GM12878 (cell line): ENCODE measurements at regions not wholly inside any gene's neighbourhood (a gene's known extent, or its start where the extent isn't known, plus 50 kb on each side); places are given as distances from the start of the nearest gene placed in this dataset.

ENCODE experiments used
- ATAC-seq: fragments of 200-7000 bp; cut with Tn5 transposase; 3 replicates; pipeline ENCODE4 v1.9.1; 2020; ENCODE audit warnings: mild to moderate bottlenecking, moderate library complexity
- BruUV-seq: library from RNA; stranded (reverse); fragments of 400-500 nt; replicated peaks from 2 replicates; lab custom pipeline; 2021; lab: Mats Ljungman, UMichigan
- CTCF ChIA-PET: fragments of 300-600 bp; sonication (Branson Sonifier 250); formaldehyde crosslinking; extraction: SDS; loops from one replicate; lab custom pipeline; 2021; ENCODE audit warnings: inconsistent platforms; lab: Yijun Ruan, JAX
- POLR2A ChIA-PET: fragments of 350-600 bp; formaldehyde crosslinking; extraction: SDS; loops from one replicate; lab custom pipeline; 2021; ENCODE audit warnings: inconsistent platforms; lab: Charles Lee
- RAD21 ChIA-PET: fragments of 300-600 bp; sonication (Branson Sonifier 250); formaldehyde crosslinking; loops from one replicate; lab custom pipeline; 2023; ENCODE audit warnings: antibody characterized with exemption; ENCODE audit not compliant: unreplicated experiment; lab: Charles Lee
- SMC1A ChIA-PET: fragments of 300-600 bp; sonication (Branson Sonifier 250); formaldehyde crosslinking; loops from one replicate; lab custom pipeline; 2023; ENCODE audit not compliant: unreplicated experiment, uncharacterized antibody; lab: Charles Lee
- DNase-seq: peaks from one replicate; pipeline ENCODE4 v3.0.0-alpha.2; 2011; ENCODE audit warnings: low read depth, low spot score
- FAIRE-seq: peaks from 3 replicates; lab custom pipeline; 2011; peaks lifted over from hg19 to GRCh38; lab: Jason Lieb, UNC
- H2AFZ ChIP-seq: 2 replicates; pipeline ENCODE4 v1.6.0; 2011; ENCODE audit warnings: low read depth, low read length, control low read depth; ENCODE audit not compliant: control insufficient read depth
- H3K27ac ChIP-seq: 2 replicates; pipeline ENCODE4 v1.5.1; 2011; ENCODE audit warnings: control low read depth; ENCODE audit not compliant: control insufficient read depth, insufficient read depth
- H3K27me3 ChIP-seq, 2 experiments: replicated peaks in 1 of 2; 2 replicates each; pipeline versions ENCODE4 v1.6.0 to v1.6.1; 2011; ENCODE audit warnings: low read length in 1 of 2; ENCODE audit not compliant: control insufficient read depth in 2 of 2, insufficient read depth in 2 of 2
- H3K36me3 ChIP-seq, 2 experiments: 2 replicates each; pipeline ENCODE4 v1.5.1; 2011; ENCODE audit warnings: low read length in 1 of 2; ENCODE audit not compliant: control insufficient read depth in 2 of 2, insufficient read depth in 2 of 2
- H3K4me1 ChIP-seq: 2 replicates; pipeline ENCODE4 v1.6.1; 2011; ENCODE audit warnings: mild to moderate bottlenecking, low read length, moderate library complexity, mixed read lengths; ENCODE audit not compliant: control insufficient read depth, insufficient read depth
- H3K4me2 ChIP-seq: 2 replicates; pipeline ENCODE4 v1.6.0; 2011; ENCODE audit warnings: control low read depth; ENCODE audit not compliant: control insufficient read depth, insufficient read depth
- H3K4me3 ChIP-seq: fragments of 200-600 bp; sonication (generic); 2 replicates; pipeline ENCODE4 v1.5.1; 2016
- H3K79me2 ChIP-seq: 2 replicates; pipeline ENCODE4 v1.6.0; 2011; ENCODE audit warnings: low read length; ENCODE audit not compliant: control insufficient read depth, insufficient read depth
- H3K9ac ChIP-seq: 2 replicates; pipeline ENCODE4 v1.8.0; 2011; ENCODE audit warnings: low read length, control low read depth, mixed read lengths; ENCODE audit not compliant: control insufficient read depth, insufficient read depth
- H3K9me3 ChIP-seq: replicated peaks from 3 replicates; pipeline ENCODE4 v1.5.1; 2011; ENCODE audit warnings: mild to moderate bottlenecking, low read length; ENCODE audit not compliant: control insufficient read depth, insufficient read depth
- H4K20me1 ChIP-seq: 2 replicates; pipeline ENCODE4 v1.6.0; 2011; ENCODE audit not compliant: control insufficient read depth, insufficient read depth
- ASH2L ChIP-seq: fragments of 300-600, 200-600 bp; sonication (generic); IDR thresholded peaks from 2 replicates; pipeline ENCODE4 v1.6.1; 2017; ENCODE audit warnings: low read depth, mild to moderate bottlenecking, borderline replicate concordance
- BACH1 ChIP-seq: fragments of 450-650 bp; IDR thresholded peaks from 2 replicates; pipeline ENCODE4 v1.6.1; 2017; ENCODE audit warnings: mild to moderate bottlenecking, borderline replicate concordance
- CBFB ChIP-seq: IDR thresholded peaks from 2 replicates; pipeline ENCODE4 v1.6.1; 2016; ENCODE audit warnings: antibody characterized with exemption, low read depth
- CEBPB ChIP-seq, 2 experiments: fragments of 150-350 bp in 1 of 2; IDR thresholded peaks; 2 replicates each; pipeline ENCODE4 v1.6.1; 2012 to 2014; ENCODE audit warnings: low read depth in 2 of 2, low read length in 2 of 2, borderline replicate concordance in 1 of 2, inconsistent platforms in 1 of 2
- CHD1 ChIP-seq: IDR thresholded peaks from 2 replicates; pipeline ENCODE4 v1.6.1; 2012; ENCODE audit warnings: low read depth, low read length, improper control_type of control experiment
- EGR1 ChIP-seq, 2 experiments: IDR thresholded peaks; 1 replicate in 1 of 2; 2 replicates in 1 of 2; pipeline ENCODE4 v1.6.1; 2011 to 2012; ENCODE audit warnings: low read depth in 2 of 2, low read length in 2 of 2, borderline replicate concordance in 1 of 2, mild to moderate bottlenecking in 1 of 2, moderate library complexity in 1 of 2
- FOS ChIP-seq: IDR thresholded peaks from 3 replicates; pipeline ENCODE4 v1.6.1; 2011; ENCODE audit warnings: borderline replicate concordance; ENCODE audit not compliant: insufficient read length; ENCODE audit errors: extremely low read depth
- FOXK2 ChIP-seq: fragments of 450-650 bp; IDR thresholded peaks from 2 replicates; pipeline ENCODE4 v1.6.1; 2017; ENCODE audit warnings: mild to moderate bottlenecking, moderate library complexity
- JUNB ChIP-seq: IDR thresholded peaks from 2 replicates; pipeline ENCODE4 v1.6.1; 2016; ENCODE audit warnings: antibody characterized with exemption, mild to moderate bottlenecking
- RCOR1 ChIP-seq: conservative IDR thresholded peaks from 2 replicates; pipeline ENCODE4 v1.6.1; 2012; ENCODE audit warnings: low read depth, low read length, improper control_type of control experiment
- RFX5 ChIP-seq: IDR thresholded peaks from 2 replicates; pipeline ENCODE4 v1.6.1; 2011; ENCODE audit warnings: low read depth, low read length, improper control_type of control experiment
- SIX5 ChIP-seq: IDR thresholded peaks from 2 replicates; pipeline ENCODE4 v1.6.1; 2011; ENCODE audit warnings: mild to moderate bottlenecking, low read depth, low read length, moderate library complexity; ENCODE audit not compliant: severe bottlenecking
- SMARCA5 ChIP-seq: fragments of 450-650 bp; IDR thresholded peaks from 2 replicates; pipeline ENCODE4 v1.6.1; 2017; ENCODE audit warnings: mild to moderate bottlenecking
- ZNF217 ChIP-seq: fragments of 450-650 bp; IDR thresholded peaks from 2 replicates; pipeline ENCODE4 v1.6.1; 2017; ENCODE audit warnings: antibody characterized with exemption, mild to moderate bottlenecking
- ZNF384 ChIP-seq: IDR thresholded peaks from 2 replicates; pipeline ENCODE4 v1.6.1; 2012; ENCODE audit warnings: low read depth, mild to moderate bottlenecking, low read length, improper control_type of control experiment, borderline replicate concordance
- WGBS: methylation state at CpG from one replicate; pipeline ENCODE4 v1.1.6; 2016; ENCODE audit warnings: low lambda C conversion rate; ENCODE audit not compliant: insufficient replicate concordance, insufficient coverage; ENCODE audit errors: missing lambda C conversion rate; 5-methylcytosine and 5-hydroxymethylcytosine counted together
- in situ Hi-C: fragments of 300-500 bp; cut with MboI; formaldehyde crosslinking; loops from 9 replicates; pipeline ENCODE4 v1.14.3; 2018; ENCODE audit warnings: mixed read lengths
- intact Hi-C: fragments of 100-400 bp; cut with micrococcal nuclease; formaldehyde crosslinking; loops from one replicate; pipeline ENCODE4 v1.14.2; 2022; ENCODE audit not compliant: unreplicated experiment
- TF ChIP-seq, protein P1 (sequence below): IDR thresholded peaks from 2 replicates; pipeline ENCODE4 v1.6.1; 2012; ENCODE audit warnings: mild to moderate bottlenecking, low read depth, low read length
- TF ChIP-seq, protein P2 (sequence below): fragments of 450-650 bp; IDR thresholded peaks from 2 replicates; pipeline ENCODE4 v1.6.1; 2017; ENCODE audit warnings: mild to moderate bottlenecking

DNA sequence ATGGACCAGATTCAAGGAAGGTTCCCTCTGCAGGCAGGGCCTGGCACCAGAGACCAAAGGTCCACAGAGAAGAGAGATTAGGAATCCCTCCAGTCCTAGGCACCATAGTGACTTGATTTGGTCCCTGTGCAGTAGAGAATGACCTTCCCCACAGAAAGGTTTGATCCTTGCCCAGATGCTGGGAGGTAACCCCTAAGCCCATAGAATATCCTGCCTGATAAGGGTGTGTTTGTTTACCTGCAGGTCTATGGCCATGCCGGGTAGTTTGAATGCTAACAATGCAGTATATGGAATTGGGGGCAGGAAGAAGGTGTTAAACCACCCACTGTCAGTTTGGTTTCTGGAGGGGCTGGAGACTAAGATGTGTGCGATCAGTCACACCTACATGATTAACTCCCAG, 57.1 kb upstream of the NFASC start:
- no peaks in the 10 kb centered on the region for H3K9me3 ChIP-seq
- ChIA-PET CTCF (interaction anchor here (1.3 to 1.6 kb wide), 2 partner anchors 9 to 261 kb away, joined by 3 to 5 read pairs; no protein-coding TSS in a partner anchor), POLR2A (no interaction called here), SMC1A (interaction anchor here (1.8 to 2.1 kb wide), 2 partner anchors 129 to 248 kb away, joined by 5 to 7 read pairs; no protein-coding TSS in a partner anchor), RAD21 (no interaction called here)
- no TSS peak for BruUV-seq
- DNase-seq (no peak), FAIRE-seq (no peak), ATAC-seq (no peak)
- in situ Hi-C loops (no loop called here), intact Hi-C loops (no loop called here)
- H3K9ac ChIP-seq: no peak overlapping the region
- no peaks in the 10 kb centered on the region for H3K36me3 ChIP-seq
- 5% methylated on average over 2 of the region's 2 CpGs for WGBS
- no peak overlapping the region for H3K4me2 ChIP-seq
- no peak overlapping the region for H3K27ac ChIP-seq
- H3K27me3 ChIP-seq: peaks cover 3 to 4% of the 10 kb centered on the region in 2 experiments; a peak in 3 of 4 replicates
- no peaks in the 10 kb centered on the region for H3K79me2 ChIP-seq
- H3K4me1 ChIP-seq: no peaks in the 10 kb centered on the region
- H2AFZ ChIP-seq: no peak overlapping the region
- no peaks in the 10 kb centered on the region for H4K20me1 ChIP-seq
- no peak overlapping the region for H3K4me3 ChIP-seq
- TF ChIP-seq, protein P1, sequence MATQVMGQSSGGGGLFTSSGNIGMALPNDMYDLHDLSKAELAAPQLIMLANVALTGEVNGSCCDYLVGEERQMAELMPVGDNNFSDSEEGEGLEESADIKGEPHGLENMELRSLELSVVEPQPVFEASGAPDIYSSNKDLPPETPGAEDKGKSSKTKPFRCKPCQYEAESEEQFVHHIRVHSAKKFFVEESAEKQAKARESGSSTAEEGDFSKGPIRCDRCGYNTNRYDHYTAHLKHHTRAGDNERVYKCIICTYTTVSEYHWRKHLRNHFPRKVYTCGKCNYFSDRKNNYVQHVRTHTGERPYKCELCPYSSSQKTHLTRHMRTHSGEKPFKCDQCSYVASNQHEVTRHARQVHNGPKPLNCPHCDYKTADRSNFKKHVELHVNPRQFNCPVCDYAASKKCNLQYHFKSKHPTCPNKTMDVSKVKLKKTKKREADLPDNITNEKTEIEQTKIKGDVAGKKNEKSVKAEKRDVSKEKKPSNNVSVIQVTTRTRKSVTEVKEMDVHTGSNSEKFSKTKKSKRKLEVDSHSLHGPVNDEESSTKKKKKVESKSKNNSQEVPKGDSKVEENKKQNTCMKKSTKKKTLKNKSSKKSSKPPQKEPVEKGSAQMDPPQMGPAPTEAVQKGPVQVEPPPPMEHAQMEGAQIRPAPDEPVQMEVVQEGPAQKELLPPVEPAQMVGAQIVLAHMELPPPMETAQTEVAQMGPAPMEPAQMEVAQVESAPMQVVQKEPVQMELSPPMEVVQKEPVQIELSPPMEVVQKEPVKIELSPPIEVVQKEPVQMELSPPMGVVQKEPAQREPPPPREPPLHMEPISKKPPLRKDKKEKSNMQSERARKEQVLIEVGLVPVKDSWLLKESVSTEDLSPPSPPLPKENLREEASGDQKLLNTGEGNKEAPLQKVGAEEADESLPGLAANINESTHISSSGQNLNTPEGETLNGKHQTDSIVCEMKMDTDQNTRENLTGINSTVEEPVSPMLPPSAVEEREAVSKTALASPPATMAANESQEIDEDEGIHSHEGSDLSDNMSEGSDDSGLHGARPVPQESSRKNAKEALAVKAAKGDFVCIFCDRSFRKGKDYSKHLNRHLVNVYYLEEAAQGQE: no peak
- TF ChIP-seq FOS (no peak), CEBPB (IDR thresholded peaks at IDR 0.05; ENCODE audit: borderline replicate concordance in 1 of 2, low read depth in 2 of 2, low read length in 2 of 2) (no peak), ZNF384 (no peak), CHD1 (no peak), RFX5 (no peak), FOXK2 (no peak), ASH2L (no peak), ZNF217 (no peak), BACH1 (no peak), EGR1 (IDR thresholded peaks at IDR 0.05; ENCODE audit: borderline replicate concordance in 1 of 2, low read depth in 2 of 2, low read length in 2 of 2) (no peak), JUNB (no peak), SMARCA5 (no peak), RCOR1 (no peak), CBFB (no peak), SIX5 (no peak)
- TF ChIP-seq, protein P2, sequence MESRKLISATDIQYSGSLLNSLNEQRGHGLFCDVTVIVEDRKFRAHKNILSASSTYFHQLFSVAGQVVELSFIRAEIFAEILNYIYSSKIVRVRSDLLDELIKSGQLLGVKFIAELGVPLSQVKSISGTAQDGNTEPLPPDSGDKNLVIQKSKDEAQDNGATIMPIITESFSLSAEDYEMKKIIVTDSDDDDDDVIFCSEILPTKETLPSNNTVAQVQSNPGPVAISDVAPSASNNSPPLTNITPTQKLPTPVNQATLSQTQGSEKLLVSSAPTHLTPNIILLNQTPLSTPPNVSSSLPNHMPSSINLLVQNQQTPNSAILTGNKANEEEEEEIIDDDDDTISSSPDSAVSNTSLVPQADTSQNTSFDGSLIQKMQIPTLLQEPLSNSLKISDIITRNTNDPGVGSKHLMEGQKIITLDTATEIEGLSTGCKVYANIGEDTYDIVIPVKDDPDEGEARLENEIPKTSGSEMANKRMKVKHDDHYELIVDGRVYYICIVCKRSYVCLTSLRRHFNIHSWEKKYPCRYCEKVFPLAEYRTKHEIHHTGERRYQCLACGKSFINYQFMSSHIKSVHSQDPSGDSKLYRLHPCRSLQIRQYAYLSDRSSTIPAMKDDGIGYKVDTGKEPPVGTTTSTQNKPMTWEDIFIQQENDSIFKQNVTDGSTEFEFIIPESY: no peak
